Hepatocyte (in vitro differentiated cells): ENCODE measurements at regions not wholly inside any gene's neighbourhood (a gene's known extent, or its start where the extent isn't known, plus 50 kb on each side); places are given as distances from the start of the nearest gene placed in this dataset.

ENCODE experiments used
- EZH2 ChIP-seq: fragments of 200-600 bp; sonication (generic); IDR thresholded peaks from 2 replicates; pipeline ENCODE4 v1.6.1; 2016; ENCODE audit warnings: antibody characterized with exemption, mild to moderate bottlenecking, borderline replicate concordance
- TF ChIP-seq, protein P1 (sequence below): fragments of 200-600 bp; sonication (generic); IDR thresholded peaks from 2 replicates; pipeline ENCODE4 v1.5.1; 2016; ENCODE audit warnings: antibody characterized with exemption, mild to moderate bottlenecking; ENCODE audit not compliant: poor library complexity

DNA sequence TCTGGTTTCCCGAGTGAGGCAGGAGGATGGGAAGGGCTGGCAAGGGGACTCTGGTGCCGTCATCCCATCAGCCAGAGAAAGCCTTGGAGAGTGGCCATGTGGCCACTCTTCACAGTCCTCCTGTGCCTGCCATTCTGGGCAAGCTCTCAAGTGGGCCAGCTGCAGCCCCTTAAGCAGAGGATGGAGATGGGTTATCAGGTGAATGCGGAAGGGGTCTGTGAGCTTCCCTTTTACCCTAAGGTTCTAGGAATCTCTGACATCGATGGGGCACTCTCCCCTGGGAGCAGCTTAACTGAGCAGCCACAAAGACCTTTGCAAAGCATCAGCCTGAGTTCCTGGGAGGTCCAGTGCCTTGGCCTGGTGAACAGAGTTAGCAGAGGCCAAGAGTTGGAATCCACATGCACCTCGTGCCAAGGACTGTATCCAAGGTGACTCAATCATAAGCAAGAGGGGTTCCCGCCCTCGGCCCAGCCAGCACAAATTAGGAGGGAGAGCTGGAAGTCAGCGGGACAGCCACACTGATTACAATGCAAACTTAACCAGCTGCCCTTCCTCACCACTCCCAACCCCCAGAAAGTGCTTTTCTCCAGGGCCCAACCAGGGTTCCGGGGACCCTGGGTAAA lies 193.6 kb downstream of the BUD13 start:
- TF ChIP-seq, protein P1, sequence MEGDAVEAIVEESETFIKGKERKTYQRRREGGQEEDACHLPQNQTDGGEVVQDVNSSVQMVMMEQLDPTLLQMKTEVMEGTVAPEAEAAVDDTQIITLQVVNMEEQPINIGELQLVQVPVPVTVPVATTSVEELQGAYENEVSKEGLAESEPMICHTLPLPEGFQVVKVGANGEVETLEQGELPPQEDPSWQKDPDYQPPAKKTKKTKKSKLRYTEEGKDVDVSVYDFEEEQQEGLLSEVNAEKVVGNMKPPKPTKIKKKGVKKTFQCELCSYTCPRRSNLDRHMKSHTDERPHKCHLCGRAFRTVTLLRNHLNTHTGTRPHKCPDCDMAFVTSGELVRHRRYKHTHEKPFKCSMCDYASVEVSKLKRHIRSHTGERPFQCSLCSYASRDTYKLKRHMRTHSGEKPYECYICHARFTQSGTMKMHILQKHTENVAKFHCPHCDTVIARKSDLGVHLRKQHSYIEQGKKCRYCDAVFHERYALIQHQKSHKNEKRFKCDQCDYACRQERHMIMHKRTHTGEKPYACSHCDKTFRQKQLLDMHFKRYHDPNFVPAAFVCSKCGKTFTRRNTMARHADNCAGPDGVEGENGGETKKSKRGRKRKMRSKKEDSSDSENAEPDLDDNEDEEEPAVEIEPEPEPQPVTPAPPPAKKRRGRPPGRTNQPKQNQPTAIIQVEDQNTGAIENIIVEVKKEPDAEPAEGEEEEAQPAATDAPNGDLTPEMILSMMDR, result no peak
- TF ChIP-seq EZH2, result no peak
